ENCODE measurements at regions not wholly inside any gene's neighbourhood (a gene's known extent, or its start where the extent isn't known, plus 50 kb on each side); places are given as distances from the start of the nearest gene placed in this dataset.
"Not testable (repeated sequence)": the region's sequence is repeated elsewhere in the genome, so short reads cannot be mapped to it uniquely, and the experiment has no call there.

GRCh38 chr12:65657635-65658034, 166.6 kb upstream of the HMGA2 start:
- no peak for DNase-seq

- no peak for DNase-seq
Observed at GRCh38 chr12:65658360-65658759, 165.9 kb upstream of the HMGA2 start.

GRCh38 chr12:65659681-65660080, 164.6 kb upstream of the HMGA2 start:
- DNase-seq, result no peak

- no peak for DNase-seq
Observed at GRCh38 chr12:65660096-65660495, 164.2 kb upstream of the HMGA2 start.

- no peak for DNase-seq
Observed at GRCh38 chr12:65660836-65661235, 163.4 kb upstream of the HMGA2 start.

- DNase-seq, result no peak
Observed at GRCh38 chr12:65662590-65662989, 161.7 kb upstream of the HMGA2 start.

GRCh38 chr12:65663097-65663496, 161.2 kb upstream of the HMGA2 start:
- DNase-seq, result no peak

GRCh38 chr12:65663648-65664047, 160.6 kb upstream of the HMGA2 start:
- no peak for DNase-seq

GRCh38 chr12:65664715-65665250, 159.5 kb upstream of the HMGA2 start:
- DNase-seq, result no peak

- no peak for DNase-seq
Observed at GRCh38 chr12:65665817-65666216, 158.5 kb upstream of the HMGA2 start.

GRCh38 chr12:65666876-65667275, 157.4 kb upstream of the HMGA2 start:
- DNase-seq, result no peak

- no peak for DNase-seq
Observed at GRCh38 chr12:65667932-65668331, 156.4 kb upstream of the HMGA2 start.

GRCh38 chr12:65668981-65669695, 155.1 kb upstream of the HMGA2 start:
- no peak for DNase-seq

GRCh38 chr12:65670775-65671174, 153.5 kb upstream of the HMGA2 start:
- DNase-seq, result no peak

GRCh38 chr12:65672441-65672840, 151.8 kb upstream of the HMGA2 start:
- no peak for DNase-seq

- DNase-seq, result no peak
Observed at GRCh38 chr12:65673156-65673690, 151.1 kb upstream of the HMGA2 start.

- DNase-seq, result no peak
Observed at GRCh38 chr12:65673732-65674131, 150.6 kb upstream of the HMGA2 start.

- DNase-seq, result no peak
Observed at GRCh38 chr12:65675141-65675621, 149.1 kb upstream of the HMGA2 start.

GRCh38 chr12:65678172-65678571, 146.1 kb upstream of the HMGA2 start:
- DNase-seq, result not testable (repeated sequence)

GRCh38 chr12:65681226-65681625, 143.1 kb upstream of the HMGA2 start:
- DNase-seq, result no peak

- no peak for DNase-seq
Observed at GRCh38 chr12:65682112-65682511, 142.2 kb upstream of the HMGA2 start.

GRCh38 chr12:65684906-65685305, 139.4 kb upstream of the HMGA2 start:
- no peak for DNase-seq

- no peak for DNase-seq
Observed at GRCh38 chr12:65685514-65685913, 138.8 kb upstream of the HMGA2 start.

GRCh38 chr12:65689508-65689907, 134.8 kb upstream of the HMGA2 start:
- no peak for DNase-seq

- no peak for DNase-seq
Observed at GRCh38 chr12:65690477-65690876, 133.8 kb upstream of the HMGA2 start.

All from CD4-positive, alpha-beta T cell treated with Interleukin-10 for 1 hour (primary cell).